BJ (cell line): ENCODE measurements at regions not wholly inside any gene's neighbourhood (a gene's known extent, or its start where the extent isn't known, plus 50 kb on each side); places are given as distances from the start of the nearest gene placed in this dataset.

Experiments used
- CTCF ChIA-PET: fragments of 350-600 bp; formaldehyde crosslinking; extraction: SDS; loops from one replicate; lab custom pipeline; 2021; ENCODE audit warnings: antibody characterized with exemption, inconsistent platforms; lab: Yijun Ruan, JAX
- POLR2A ChIA-PET: fragments of 300-600 bp; sonication (Branson Sonifier 250); formaldehyde crosslinking; extraction: SDS; loops from one replicate; lab custom pipeline; 2021; ENCODE audit warnings: antibody characterized with exemption; lab: Charles Lee
- DNase-seq: peaks from one replicate; pipeline ENCODE4 v3.0.0-alpha.2; 2011; ENCODE audit warnings: low read depth
- H3K27me3 ChIP-seq: 2 replicates; pipeline ENCODE4 v1.6.0; 2011; ENCODE audit warnings: low read length; ENCODE audit not compliant: control insufficient read depth, insufficient read depth
- H3K36me3 ChIP-seq: 2 replicates; pipeline ENCODE4 v1.5.1; 2011; ENCODE audit warnings: low read length; ENCODE audit not compliant: control insufficient read depth, insufficient read depth
- H3K4me3 ChIP-seq: 2 replicates; pipeline ENCODE4 v1.5.1; 2011; ENCODE audit warnings: low read depth, mild to moderate bottlenecking, control low read depth, low read length
- CTCF ChIP-seq: IDR thresholded peaks from 2 replicates; pipeline ENCODE4 v1.5.1; 2011; ENCODE audit warnings: low read depth, mild to moderate bottlenecking, control low read depth, inconsistent platforms, low read length, moderate library complexity; ENCODE audit not compliant: insufficient read depth

DNA sequence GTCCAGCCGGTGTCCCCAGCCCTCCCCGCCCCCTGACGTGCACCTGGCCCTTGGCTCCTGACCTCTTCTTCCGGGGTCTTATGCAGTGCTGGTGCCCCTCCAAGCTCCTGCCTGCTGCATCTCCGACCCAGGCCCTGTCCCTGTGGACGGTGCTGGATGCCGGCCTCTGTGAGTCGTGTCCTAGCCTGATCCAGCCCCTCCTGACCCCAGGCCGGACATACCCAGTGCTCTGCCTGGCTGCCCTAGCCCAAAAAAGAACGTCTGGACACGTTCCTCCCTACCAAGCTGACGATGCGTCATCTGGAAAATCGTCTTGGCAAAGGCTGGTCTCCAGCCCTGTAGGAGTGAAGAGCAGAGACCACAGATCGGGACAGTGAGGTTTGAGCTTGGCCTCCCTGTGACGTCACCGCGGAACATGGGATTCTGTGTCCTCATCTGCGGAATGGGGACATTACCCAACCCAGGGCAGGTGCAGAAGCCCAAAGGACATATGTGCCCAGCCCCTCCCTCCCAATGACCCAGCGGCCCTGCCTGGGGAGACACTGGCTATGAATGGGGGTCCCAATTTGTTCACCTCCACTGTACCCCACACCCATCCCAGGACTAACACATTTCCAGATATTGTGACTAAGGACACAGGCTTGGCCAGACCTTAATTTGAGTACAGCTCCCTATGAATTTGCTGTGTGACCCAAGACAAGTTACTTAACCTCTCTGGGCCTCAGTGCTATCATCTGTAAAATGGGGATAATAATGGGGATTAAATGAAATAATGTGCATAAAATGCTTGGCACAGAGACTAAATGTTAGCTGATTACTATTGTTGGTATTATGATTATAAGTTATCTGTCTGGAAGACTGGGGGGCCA is 51.0 kb upstream of the BCL11B start:
- Histone ChIP-seq H3K4me3 (no peak overlapping the region), H3K36me3 (no peaks in the 10 kb centered on the region), H3K27me3 (no peaks in the 10 kb centered on the region)
- no peak for TF ChIP-seq CTCF
- ChIA-PET POLR2A (no interaction called here), CTCF (no interaction called here)
- no peak for DNase-seq

DNA sequence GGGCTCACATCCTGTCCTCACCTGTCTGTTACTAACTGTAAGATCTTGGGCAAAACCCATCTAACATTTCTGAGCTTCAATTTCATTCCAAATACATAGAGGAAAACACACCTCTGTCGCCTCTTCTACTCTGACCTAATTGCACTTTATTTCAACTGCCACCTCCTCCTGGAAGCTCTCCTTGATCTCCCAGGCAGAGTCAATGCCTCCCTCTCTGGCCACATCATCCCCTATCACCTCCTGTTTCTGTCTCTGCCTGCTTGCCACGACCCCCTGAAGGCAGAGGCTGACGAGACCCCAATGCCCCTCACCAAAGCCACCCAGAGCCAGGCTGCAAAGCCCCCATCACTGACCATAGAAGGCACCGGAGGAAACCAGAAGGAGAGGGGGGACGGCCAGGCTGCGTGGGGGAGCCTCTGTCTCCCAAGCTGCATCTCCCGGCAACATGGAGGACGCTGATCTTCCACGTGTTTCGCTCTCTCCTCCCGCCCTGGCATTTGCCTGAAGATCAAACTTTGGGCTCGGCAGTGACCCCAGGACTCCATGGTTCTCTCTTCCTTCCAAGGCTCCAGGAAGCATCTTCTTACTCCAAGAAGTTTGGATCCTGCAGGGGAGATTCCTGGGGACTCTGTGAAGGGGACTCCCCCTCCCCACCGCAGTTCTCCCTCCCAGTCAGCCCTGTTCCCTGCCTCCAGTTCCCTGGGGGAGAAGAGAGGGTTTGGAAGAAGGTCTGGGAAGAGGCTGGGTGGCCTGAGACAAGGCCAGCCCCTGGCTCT is 50.1 kb upstream of the BCL11B start:
- no peak for TF ChIP-seq CTCF
- H3K27me3 ChIP-seq = no peaks in the 10 kb centered on the region
- CTCF ChIA-PET = no interaction called here
- POLR2A ChIA-PET = no interaction called here
- H3K4me3 ChIP-seq = no peak overlapping the region
- no peaks in the 10 kb centered on the region for H3K36me3 ChIP-seq
- DNase-seq = no peak
